ENCODE measurements at regions not wholly inside any gene's neighbourhood (a gene's known extent, or its start where the extent isn't known, plus 50 kb on each side); places are given as distances from the start of the nearest gene placed in this dataset.

DNA sequence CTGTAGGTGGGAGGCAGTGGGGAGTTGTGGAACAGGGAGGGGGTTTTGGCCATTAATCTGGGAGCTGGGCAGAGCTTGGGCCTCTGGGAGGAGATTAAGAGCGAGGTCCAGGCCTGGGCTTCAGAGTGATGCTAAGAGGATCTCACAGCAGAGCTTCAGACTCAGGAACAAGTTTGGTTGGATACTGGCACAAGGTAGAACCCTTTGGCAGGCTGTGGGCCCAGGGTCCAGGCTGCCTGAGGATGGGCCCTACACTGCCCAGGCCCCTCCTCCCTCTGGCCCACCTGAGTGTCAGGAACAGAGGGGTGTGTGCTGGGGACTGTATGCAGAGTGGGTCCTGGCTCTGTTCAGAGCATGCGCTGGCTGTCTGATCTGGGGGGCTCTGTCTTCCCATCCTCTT lies 334.9 kb downstream of the CYP26B1 start:
- DNase-seq (ENCODE audit: low read depth) = no peak

DNA sequence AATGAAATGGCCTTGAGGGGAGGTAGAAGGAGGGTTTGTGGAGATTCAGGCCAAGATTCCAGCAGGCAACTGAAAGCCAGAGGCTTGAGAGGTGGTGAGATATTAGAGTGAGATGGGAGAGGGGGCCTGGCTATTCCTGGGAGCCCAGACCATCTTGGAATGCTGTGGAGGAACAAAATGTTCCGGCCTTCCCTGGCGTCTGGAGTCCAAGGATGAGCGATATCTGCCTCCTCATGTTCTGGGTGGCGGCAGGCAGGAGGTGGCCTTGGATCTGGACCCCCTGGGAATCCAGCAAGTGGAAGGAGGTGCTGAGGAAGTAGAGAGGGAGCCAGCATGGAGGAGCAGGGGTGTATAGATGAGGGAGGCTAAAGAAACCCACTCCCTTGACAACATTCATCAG lies 335.9 kb downstream of the CYP26B1 start:
- no peak for DNase-seq (ENCODE audit: low read depth)

DNA sequence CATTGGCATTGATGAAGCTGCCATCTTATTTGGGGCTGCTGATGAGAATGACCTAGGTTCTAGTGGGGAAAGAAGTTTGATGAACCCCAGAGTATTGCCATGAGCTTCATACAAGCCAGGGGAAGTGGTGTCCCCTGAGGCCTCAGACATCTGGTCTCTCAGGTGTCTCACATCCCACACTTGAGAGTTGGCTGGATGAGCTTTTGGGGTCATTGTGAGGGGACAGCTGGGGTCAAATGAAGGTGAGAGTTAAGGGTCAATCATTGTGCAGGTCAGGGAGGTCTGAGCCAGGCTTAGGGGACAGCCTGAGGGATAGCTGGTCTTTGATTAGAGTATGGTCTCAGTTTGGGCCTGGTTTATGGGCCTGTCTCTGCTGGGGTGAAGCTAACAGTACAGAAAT lies 336.5 kb downstream of the CYP26B1 start:
- no peak for DNase-seq (ENCODE audit: low read depth)

DNA sequence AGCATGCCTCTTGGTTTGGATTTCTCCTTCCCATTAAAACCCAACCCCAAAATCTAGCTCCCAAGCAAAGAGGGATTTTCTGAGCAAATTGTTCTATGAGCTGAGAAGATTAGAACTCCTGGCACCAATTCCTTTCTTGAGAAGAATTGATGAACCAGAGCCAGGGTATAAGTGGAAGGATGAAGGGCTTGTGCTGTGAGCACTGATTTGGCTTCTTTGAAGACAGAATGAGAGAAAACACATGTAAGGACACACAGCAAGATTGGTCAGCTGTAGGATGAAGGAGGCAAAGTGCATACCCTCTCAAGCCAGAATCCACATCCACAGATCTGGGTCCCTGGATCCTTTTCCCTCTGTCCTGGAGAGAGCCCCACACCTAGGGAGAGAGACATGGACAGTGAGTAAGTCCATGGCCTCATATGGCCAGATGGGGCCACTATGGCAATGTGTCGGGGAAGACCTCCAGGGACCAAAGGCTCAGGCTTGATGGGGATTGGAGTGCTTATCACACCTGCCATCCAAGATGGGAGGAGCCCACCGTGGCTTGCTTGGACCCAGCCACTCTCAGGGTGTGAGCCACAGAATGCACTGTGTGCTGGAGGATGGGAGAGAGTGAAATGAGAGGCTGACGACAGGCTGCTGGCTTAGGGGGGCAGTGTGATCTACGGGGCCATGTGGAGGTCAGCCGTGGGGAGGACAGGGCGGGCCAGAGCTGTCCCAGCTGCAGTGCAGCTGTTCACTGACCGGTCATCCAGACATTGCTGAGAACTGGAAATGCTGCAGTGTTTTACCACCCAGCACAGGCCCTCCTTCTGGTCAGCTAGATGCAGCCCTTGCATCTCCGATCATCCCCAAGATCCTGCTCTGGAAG lies 339.8 kb downstream of the CYP26B1 start:
- no peak for DNase-seq (ENCODE audit: low read depth)

DNA sequence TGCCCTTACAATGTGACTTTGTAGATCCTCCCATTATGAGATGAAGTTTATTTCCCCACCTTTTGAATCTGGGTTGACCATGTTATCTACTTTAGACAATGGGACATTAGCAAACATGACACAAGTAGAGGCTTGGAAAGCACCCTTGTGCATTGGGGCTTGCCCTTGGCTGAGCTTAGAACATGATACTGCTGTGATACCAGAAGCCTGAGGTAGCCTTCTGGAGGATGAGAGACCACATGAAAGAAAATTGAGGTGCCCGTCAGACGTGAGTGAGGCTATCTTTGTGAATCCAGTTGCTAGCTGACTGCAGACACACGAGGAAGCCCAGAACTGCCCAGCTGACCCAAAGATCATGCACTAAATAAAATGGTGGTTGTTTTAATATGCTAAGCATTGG lies 341.2 kb downstream of the CYP26B1 start:
- DNase-seq (ENCODE audit: low read depth) = no peak

DNA sequence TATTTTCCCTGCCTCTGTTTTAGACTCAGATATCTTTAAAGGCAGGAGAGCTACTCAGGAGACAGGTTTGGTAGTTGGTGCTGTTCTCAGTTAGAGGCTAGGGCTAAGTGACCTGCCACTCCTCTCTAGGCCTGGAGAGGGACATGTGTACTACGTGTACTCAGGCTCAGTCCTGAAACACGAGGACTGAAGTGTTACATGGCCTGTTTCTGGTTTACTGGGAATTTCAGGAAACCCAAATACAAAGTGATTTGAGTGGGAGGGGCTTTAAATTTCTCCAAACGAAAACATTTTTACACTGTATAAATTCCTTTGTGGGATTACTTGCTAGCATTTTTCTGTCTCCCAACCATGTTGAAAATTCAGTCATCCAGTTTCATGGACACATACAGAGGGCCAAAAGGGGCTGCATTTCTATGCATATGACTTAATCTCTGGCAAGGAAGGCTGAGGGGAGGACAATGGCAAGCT lies 343.3 kb downstream of the CYP26B1 start:
- no peak for DNase-seq (ENCODE audit: low read depth)

DNA sequence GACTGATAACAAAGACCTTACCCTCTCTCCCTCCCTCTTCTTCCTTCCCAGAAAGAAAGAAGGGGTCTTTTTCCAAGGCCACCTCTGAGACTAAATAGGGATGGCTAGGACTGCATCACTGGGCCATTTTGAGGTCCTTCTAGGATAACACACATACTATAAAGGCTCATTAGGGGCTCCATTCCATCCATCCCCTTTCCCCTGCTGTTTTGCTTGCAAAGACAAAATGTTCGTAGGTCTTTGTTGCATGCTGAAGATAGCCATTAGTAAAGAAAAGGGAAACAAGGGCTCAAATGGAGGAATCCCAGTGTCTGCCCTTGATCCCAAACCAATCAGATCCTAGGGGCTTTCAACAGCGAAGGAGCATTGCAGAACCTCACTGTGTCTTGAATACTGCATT lies 344.3 kb downstream of the CYP26B1 start:
- DNase-seq (ENCODE audit: low read depth) = no peak

DNA sequence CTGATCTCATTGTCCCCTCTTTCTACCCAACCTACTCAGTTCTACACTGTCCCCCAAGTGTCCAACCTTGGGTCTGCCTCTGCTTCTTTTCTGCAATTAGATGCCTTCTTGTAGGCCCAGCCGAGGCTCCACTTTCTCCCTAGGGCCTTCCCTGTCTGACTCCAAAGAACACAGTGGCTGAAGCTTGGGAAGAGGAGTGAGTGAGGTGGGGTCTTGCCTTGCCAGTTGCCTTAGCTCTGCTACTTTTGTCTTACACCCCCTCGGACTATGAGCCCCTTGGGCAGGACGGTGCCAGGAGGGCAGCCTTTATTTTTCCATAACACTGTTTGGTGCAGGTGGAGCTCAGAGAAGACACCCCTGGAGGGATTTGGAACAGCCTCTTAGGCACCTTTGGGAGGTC lies 345.1 kb downstream of the CYP26B1 start:
- no peak for DNase-seq (ENCODE audit: low read depth)

DNA sequence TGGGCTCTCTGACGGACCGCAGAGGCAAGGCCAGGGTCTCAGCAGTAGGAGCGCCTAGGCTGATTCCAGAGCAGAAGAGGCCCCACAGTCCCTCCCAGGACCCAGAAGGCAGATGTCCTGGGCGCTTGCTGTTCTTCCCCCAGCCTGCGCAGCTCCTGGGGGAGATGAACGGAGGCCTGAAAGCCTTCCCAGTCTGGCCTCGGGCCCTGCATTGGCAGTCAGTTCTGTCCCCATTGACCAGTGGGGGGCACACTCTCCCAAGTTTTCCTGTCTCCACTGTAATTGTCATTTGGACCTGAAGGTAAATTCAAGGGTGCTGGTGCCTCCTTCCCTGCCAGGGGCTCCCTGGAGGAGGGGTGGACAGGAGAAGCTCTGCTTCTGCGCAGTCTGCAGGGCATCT lies 345.7 kb downstream of the CYP26B1 start:
- DNase-seq (ENCODE audit: low read depth) = no peak

DNA sequence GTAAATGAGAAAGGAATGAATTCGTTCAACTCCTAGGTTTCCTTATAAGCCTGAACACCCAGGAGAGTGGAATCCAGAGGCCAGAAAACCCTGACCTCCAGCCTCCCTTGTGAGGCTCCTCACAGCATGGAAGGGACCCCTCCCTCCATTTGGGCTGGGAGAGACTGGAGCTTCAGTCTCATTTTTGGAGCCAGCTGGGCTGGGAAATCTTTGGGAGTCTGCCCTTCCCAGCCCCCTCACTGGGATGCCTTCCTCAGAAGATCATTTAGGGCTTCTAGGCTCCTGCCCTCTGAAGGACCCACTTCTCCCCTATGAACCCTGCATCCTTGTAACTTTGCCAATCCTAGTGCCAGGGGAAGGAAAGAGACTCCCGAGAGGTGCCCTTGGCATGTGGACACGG lies 346.1 kb downstream of the CYP26B1 start:
- no peak for DNase-seq (ENCODE audit: low read depth)

DNA sequence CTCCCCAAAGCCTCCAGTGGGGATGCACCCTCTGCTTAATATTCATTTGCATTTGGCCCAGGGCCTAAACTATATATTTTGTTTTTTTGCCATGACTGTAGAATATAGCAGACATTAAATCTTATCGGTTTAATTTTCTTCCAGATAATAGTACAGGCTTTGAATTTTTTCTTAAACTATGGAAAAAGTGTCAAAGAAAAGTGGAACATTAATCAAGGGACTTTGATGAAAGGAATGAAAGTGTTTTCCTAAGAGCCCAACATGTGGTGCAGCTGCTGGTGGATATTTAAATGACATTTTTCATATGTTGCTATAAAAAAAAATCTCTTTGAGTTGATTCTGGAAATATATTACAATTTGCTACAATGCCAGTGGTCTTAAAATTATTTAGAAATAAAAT lies 346.8 kb downstream of the CYP26B1 start:
- no peak for DNase-seq (ENCODE audit: low read depth)

DNA sequence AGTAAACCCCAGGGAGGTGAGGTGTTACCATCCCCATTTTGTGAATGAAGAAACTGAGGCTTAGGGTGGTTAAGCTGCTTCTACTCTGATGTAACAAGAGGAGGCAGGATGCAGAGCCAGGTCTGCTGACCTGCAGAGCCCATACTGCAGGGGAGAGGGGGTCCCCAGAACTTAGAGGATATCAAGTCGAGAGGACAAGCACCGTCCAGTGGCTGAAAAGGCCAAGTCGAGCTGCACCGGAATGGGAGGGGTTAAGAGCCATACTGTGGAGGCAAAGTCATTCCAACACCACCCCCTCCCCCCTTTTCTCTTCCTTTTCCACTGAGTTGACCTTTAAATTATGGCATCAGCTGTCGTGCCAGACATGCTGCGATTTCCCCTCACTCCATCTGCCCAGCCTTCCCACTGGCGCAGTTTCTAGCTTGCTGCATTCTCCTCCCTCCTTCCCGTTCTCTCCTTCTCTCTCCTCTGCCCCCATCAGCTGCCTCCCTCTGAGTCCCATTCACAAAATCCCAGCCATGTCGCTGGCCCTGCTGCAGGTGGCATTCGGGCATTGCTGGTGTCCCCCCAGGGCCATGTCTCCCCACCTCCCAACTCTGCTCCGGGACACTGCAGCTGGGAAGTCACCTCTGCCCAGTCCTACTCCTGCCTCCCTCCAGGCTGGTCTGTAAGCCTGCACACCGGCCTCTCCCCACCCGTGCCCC lies 346.9 kb downstream of the DYSF start:
- no peak for DNase-seq (ENCODE audit: low read depth)

DNA sequence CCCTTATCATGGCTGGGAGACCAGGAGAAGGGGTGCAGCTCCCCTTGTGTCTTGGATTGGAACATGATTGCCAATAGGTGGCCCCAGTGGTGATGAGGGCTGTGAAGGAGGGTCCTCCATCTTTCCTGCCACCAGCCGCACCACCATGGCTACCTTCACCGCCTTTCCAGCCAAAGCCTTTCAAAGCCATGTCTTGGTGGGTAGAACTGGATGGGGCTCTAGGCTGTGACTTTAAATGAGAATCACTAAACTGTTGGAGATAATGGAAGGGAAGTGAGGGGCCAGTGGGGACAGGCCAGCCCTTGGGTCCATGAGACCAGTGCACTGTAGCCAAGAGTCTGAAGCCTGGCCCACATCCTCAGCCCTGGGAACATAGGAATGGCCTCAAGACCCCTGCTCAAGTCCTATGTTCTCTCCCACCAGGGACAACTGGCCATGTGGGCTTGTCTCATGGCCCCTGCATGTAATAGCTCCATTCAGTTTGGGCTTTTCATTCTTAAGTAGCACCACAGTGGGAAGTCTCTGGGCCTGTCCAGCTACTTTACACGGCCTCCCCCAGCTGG lies 345.7 kb downstream of the DYSF start:
- DNase-seq (ENCODE audit: low read depth) = no peak

DNA sequence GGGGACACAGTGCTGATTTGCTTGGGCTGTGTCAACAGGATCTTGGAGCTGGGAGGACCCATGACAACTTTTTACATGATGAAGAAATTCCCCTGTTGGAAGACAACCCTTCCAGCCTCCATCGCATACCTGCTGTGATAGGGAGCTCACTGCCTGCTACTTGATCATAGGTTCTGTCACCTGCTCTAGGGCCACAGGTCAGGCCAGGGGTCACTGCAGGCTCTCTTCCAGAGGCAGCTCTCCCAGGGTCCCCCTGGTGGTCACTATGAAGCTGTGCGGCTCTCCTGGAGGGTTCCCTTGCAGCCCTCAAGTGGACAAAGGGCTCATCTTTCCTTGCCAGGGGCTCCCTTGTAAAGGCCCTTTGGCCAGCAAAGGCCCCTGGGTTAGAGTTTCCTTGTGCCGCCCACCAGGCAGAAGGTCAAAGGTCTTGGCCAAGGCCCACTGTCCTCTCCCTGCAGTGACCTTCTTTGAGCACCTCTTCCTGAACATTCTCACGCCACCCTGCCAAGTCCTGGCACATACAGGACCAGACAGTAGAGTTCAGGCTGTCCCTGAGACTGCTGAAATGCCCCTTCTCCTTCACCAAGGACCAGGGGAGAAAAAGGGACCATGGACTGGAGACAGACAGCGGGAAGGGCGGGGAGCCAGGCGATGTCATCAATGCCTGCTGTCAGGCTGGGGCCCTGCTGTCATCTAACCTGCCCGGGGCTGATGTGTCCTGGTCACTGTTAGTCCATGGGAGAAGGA lies 345.1 kb downstream of the DYSF start:
- DNase-seq (ENCODE audit: low read depth) = no peak

DNA sequence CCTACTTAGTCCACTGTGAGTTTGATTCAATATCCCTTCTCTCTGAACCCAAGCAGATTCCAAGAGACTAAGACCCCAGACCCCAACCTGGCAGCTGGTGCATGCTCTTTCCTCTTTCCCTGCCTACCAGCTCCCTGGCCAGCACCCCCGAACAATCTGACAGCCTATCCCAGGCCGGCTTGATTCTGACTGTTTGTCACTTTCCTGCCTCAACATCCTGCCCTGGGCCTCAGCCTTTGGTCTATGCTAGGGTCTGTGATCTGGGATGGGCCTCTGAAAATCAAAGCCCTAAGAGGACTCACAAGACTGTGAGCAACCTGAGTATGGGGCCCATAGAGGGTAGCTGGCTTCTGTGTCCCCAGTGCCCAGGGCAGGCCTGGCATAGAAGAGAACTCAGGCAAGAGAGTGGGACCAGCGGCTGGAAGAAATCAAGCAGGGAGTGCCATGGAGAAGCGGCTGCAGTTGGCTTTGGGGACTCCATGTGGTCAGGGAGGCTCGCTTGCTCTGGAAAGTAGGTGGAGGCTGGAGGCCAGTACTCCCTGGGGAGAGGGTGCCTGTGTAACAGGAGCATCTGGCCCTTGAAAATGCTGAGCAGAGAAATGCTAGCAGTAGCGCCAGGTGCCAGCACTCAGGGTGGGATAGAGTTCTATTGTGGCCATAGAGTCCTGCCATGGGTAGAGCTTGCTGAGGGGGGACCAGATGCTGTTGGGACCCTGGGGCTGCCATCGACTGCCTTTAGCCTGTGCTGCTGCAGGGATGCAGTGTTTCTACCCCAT lies 343.9 kb downstream of the DYSF start:
- no peak for DNase-seq (ENCODE audit: low read depth)

DNA sequence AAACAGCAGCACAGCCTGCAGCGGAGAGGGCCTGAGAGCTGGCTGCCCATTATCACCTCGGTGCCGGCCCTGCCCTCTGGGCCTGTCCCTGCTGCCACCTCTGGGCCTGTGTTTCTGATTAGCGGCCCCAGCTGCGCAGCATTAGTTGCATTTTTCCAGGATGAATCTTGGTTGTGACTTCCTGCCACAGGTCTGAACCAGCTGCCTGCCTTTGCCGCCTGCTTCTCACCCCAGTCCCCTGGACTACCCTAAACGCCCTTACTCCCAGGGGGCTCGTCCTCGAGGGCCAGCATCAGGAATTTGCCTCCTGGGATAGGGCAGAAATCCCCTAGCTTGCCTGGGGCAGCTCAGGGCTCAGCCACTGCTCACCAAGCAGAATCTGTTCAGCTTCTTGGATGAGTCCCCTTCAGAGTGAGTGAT lies 342.8 kb downstream of the DYSF start:
- no peak for DNase-seq (ENCODE audit: low read depth)

DNA sequence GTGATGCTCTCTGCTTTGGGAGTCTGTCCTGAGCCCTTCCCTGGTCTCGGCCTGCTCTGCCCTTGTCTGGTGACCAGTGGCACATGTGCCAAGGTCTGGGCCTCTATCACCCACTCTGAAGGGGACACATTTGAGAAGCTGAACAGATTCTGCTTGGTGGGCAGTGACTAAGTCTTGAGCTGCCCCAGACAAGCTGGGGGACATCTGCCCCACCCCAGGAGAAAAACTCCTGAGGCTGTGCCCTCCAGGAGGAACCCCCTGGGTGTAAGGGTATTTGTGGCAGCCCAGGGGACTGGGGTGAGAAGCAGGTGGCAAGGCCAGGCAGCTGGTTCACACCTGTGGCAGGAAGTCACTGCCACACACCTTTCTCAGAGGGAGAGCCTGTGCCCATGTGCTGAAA lies 342.1 kb downstream of the DYSF start:
- no peak for DNase-seq (ENCODE audit: low read depth)

DNA sequence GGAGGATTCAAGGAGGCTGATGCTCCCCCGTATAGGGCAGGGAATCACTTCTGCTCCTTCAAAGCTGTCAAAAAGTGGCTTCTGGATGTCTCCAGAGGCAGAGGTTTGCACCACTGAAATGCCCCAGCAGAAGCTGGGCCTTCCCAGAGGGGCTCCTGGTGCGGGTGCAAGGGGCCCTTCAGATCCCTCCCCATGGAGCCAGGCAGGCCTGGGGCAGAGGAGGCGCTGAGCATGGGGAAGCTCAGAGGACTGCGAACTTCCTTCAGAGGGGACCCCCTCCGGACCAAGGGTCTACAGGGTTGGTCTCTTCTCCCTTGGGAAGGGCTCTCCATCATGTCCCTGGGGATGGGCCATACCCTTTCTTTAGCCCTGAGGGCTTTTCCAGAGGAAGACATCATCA lies 341.2 kb downstream of the DYSF start:
- no peak for DNase-seq (ENCODE audit: low read depth)

DNA sequence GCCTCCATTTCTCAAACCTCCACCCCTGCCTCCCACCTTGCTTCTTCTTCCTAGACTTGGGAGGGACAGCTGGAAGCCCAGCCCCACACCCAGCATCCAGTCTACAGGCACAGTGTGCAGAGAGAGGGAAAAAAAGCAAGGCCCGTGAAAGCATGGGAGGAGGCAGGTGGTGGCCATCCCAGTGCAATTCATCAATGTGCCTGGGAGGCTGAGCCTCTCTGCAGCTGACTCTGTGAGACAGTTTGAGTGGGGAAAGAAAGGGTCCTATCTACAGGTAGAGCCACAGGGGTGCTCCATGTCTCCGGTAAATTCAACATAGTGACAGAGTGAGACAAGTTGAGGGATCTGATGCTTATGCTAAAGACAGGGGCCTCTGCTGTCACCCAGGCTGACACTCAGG lies 340.6 kb downstream of the DYSF start:
- DNase-seq (ENCODE audit: low read depth) = no peak

DNA sequence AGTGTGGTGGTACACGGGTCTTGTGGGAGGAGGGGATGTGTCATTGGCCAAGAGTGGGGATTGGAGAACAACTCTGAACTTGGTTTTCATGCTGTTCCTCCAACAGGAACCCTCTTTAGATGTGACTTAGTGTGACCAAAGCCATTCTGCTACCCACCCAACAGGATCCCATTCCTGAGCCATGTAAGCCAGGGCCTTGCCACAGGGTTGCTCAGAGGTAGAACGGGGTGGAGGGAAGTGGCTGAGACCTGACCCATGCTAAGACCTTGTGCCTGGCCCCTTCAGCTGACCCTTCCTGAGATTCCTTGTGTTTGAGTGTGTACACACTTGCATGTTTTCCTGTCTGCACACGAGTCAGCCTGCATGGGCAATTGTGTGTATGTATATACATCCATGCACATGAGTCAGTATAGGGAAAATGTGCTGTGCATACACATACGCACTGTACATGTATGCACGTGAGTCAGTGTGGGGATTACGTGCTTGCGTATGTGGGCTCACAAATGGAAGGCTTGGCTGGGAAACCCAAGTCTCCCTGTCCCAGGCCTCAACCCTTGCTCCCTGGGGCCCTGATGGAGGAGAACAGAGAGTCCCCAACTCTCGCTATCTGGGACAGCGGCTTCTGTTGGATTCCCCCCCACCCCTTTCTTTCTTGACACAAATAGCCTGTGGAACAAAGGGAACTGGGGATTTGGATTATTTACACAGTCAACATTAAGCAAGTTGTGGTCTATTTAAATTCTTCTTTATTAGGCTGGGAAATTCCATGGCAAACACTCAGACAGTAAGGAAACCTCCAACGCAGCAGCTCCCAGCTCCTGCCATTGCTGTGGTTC lies 339.8 kb downstream of the DYSF start:
- no peak for DNase-seq (ENCODE audit: low read depth)
